SH-SY5Y (cell line): ENCODE measurements at regions not wholly inside any gene's neighbourhood (a gene's known extent, or its start where the extent isn't known, plus 50 kb on each side); places are given as distances from the start of the nearest gene placed in this dataset.

Experiments used
- GATA2 ChIP-seq: IDR thresholded peaks from 2 replicates; pipeline ENCODE4 v1.6.1; 2011; ENCODE audit warnings: mild to moderate bottlenecking, low read depth, low read length
- GATA3 ChIP-seq: IDR thresholded peaks from 2 replicates; pipeline ENCODE4 v1.6.1; 2011; ENCODE audit warnings: low read depth, mild to moderate bottlenecking, low read length, moderate library complexity

DNA sequence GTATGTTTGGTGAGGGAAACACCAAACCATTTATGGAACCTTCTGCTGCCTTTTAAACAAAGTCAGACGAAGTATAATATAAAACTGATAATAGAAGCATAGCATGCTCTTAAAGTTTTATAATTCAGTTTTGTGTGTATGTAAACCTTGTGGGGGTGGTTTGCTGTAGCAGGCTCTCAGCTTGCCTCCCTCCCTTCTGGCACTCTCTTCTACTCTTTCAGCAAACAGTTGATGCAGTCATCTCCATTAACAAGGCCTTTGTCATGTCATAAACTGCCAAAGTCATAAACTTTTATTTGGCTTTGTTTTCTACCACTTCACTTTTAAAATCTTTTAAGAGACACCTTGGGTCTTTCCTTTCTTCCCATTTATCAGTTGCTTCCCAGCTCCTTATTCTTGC is 448.2 kb upstream of the SETBP1 start:
- TF ChIP-seq GATA2 (no peak), GATA3 (no peak)
